ENCODE measurements at regions not wholly inside any gene's neighbourhood (a gene's known extent, or its start where the extent isn't known, plus 50 kb on each side); places are given as distances from the start of the nearest gene placed in this dataset.

- DNase-seq (ENCODE audit: low spot score), result no peak
- in situ Hi-C loops (cut with MboI; ENCODE audit: low pct_unique_long_range_greater_than_20kb, low sequenced_read_pairs, unreplicated experiment), result no loop called here
- TF ChIP-seq CTCF (IDR thresholded peaks at IDR 0.05; ENCODE audit: extremely low read depth, insufficient read depth, missing control alignments), result no peak
These were observed 103.5 kb upstream of the SPRY2 start for GRCh38 chr13:80444240-80445015.

GRCh38 chr13:80442609-80443008, 101.7 kb upstream of the SPRY2 start:
- no peak for DNase-seq (ENCODE audit: low spot score)
- no peak for TF ChIP-seq CTCF (IDR thresholded peaks at IDR 0.05; ENCODE audit: extremely low read depth, insufficient read depth, missing control alignments)
- in situ Hi-C loops (cut with MboI; ENCODE audit: low pct_unique_long_range_greater_than_20kb, low sequenced_read_pairs, unreplicated experiment), result no loop called here

GRCh38 chr13:80441968-80442367, 101.0 kb upstream of the SPRY2 start:
- DNase-seq (ENCODE audit: low spot score), result peak; percentile 17
- in situ Hi-C loops (cut with MboI; ENCODE audit: low pct_unique_long_range_greater_than_20kb, low sequenced_read_pairs, unreplicated experiment), result no loop called here
- no peak for TF ChIP-seq CTCF (IDR thresholded peaks at IDR 0.05; ENCODE audit: extremely low read depth, insufficient read depth, missing control alignments)

GRCh38 chr13:80438521-80438920, 97.6 kb upstream of the SPRY2 start:
- DNase-seq (ENCODE audit: low spot score), result no peak
- no peak for TF ChIP-seq CTCF (IDR thresholded peaks at IDR 0.05; ENCODE audit: extremely low read depth, insufficient read depth, missing control alignments)
- in situ Hi-C loops (cut with MboI; ENCODE audit: low pct_unique_long_range_greater_than_20kb, low sequenced_read_pairs, unreplicated experiment), result no loop called here

GRCh38 chr13:80437231-80437630, 96.3 kb upstream of the SPRY2 start:
- no peak for TF ChIP-seq CTCF (IDR thresholded peaks at IDR 0.05; ENCODE audit: extremely low read depth, insufficient read depth, missing control alignments)
- in situ Hi-C loops (cut with MboI; ENCODE audit: low pct_unique_long_range_greater_than_20kb, low sequenced_read_pairs, unreplicated experiment), result no loop called here
- no peak for DNase-seq (ENCODE audit: low spot score)

GRCh38 chr13:80436571-80437169, 95.7 kb upstream of the SPRY2 start:
- TF ChIP-seq CTCF (IDR thresholded peaks at IDR 0.05; ENCODE audit: extremely low read depth, insufficient read depth, missing control alignments), result no peak

More at GRCh38 chr13:80436571-80437169, 95.7 kb upstream of the SPRY2 start:
- DNase-seq (ENCODE audit: low spot score), result no peak
- in situ Hi-C loops (cut with MboI; ENCODE audit: low pct_unique_long_range_greater_than_20kb, low sequenced_read_pairs, unreplicated experiment), result no loop called here
